ENCODE measurements at regions not wholly inside any gene's neighbourhood (a gene's known extent, or its start where the extent isn't known, plus 50 kb on each side); places are given as distances from the start of the nearest gene placed in this dataset.

GRCh38 chr5:72042097-72042496 lies 65.2 kb upstream of the MAP1B start:
- no peak overlapping the region for H3K4me3 ChIP-seq (ENCODE audit: low read depth, low read length)
- TF ChIP-seq, protein P1, sequence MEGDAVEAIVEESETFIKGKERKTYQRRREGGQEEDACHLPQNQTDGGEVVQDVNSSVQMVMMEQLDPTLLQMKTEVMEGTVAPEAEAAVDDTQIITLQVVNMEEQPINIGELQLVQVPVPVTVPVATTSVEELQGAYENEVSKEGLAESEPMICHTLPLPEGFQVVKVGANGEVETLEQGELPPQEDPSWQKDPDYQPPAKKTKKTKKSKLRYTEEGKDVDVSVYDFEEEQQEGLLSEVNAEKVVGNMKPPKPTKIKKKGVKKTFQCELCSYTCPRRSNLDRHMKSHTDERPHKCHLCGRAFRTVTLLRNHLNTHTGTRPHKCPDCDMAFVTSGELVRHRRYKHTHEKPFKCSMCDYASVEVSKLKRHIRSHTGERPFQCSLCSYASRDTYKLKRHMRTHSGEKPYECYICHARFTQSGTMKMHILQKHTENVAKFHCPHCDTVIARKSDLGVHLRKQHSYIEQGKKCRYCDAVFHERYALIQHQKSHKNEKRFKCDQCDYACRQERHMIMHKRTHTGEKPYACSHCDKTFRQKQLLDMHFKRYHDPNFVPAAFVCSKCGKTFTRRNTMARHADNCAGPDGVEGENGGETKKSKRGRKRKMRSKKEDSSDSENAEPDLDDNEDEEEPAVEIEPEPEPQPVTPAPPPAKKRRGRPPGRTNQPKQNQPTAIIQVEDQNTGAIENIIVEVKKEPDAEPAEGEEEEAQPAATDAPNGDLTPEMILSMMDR (IDR thresholded peaks at IDR 0.05; ENCODE audit: borderline replicate concordance, insufficient read depth, low read depth, low read length) = no peak

GRCh38 chr5:72045692-72046091 lies 61.6 kb upstream of the MAP1B start:
- TF ChIP-seq, protein P1 (IDR thresholded peaks at IDR 0.05; ENCODE audit: borderline replicate concordance, insufficient read depth, low read depth, low read length) = no peak
- H3K4me3 ChIP-seq (ENCODE audit: low read depth, low read length) = no peak overlapping the region

DNA sequence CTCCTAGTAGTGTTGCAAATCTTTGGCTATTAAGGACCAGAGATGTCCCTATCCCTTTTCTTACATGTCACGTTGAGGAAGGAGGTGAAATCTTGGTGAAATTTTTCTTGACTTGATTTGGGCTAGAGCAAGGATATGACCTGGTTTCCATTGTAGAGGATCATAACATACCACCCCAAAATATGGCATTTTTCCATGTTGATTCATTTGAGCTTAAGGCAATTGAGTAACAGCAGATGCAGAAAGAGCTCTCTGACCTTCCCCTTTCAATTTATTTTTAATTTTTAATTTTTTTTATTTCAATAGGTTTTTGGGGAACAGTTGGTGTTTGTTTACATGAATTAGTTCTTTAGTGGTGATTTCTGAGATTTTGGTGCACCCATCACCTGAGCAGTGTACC lies 61.2 kb upstream of the MAP1B start:
- TF ChIP-seq, protein P1 (IDR thresholded peaks at IDR 0.05; ENCODE audit: borderline replicate concordance, insufficient read depth, low read depth, low read length) = no peak
- H3K4me3 ChIP-seq (ENCODE audit: low read depth, low read length) = no peak overlapping the region

DNA sequence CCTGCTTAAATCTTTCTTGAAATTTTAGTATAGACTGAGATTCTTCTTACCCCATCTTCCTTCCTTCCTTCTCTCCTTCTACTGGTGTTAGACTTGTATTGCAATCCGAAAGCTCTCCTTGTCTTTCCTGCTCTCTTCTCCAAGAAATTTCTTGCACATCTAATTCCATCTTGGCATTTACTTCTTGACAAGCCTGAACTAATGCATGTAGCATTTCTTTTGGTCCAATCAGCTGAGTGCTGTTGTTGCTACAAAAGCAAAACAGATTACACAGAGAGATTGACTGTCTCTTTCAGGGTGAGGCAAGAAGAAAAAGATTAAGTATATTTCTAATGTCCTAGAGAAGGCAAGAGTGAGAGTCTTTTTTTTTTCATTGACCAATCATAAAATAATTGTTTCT lies 51.6 kb upstream of the MAP1B start:
- H3K4me3 ChIP-seq (ENCODE audit: low read depth, low read length) = no peak overlapping the region
- TF ChIP-seq, protein P1 (IDR thresholded peaks at IDR 0.05; ENCODE audit: borderline replicate concordance, insufficient read depth, low read depth, low read length) = no peak
